Heart left ventricle (tissue), 13 donors: ENCODE measurements at regions not wholly inside any gene's neighbourhood (a gene's known extent, or its start where the extent isn't known, plus 50 kb on each side); places are given as distances from the start of the nearest gene placed in this dataset.

Experiments
- CTCF ChIP-seq, 12 donors: fragments of 200-600 bp; sonication (generic) in 4 of 12; IDR thresholded peaks; one replicate each; pipeline versions ENCODE4 v1.5.0 to v1.8.0; 2018 to 2022; ENCODE audit warnings: antibody characterized with exemption in 12 of 12, mild to moderate bottlenecking in 5 of 12
- POLR2A ChIP-seq, 2 donors: fragments of 450-650 bp; IDR thresholded peaks; one replicate each; pipeline ENCODE4 v1.6.1; 2017; ENCODE audit warnings: antibody characterized with exemption in 2 of 2, mild to moderate bottlenecking in 2 of 2, moderate library complexity in 2 of 2
- donor health status: ischemic (EF 13 %, LVEDD 7.1; RV severe dilation, severe dysfunction).
- donor health status: DM: no; HTN: yes; CAD: no.
- donor health status: DM: no; HTN: no; CAD: no.
- donor health status: ischemic (EF 25% LVEDD 6.9; RV normal size, moderate dysfunction).
- donor health status: ischemic (EF 25% LVEDD 5.7; RV mildly dilated, moderate dysfunction).
- donor health status: ischemic (EF 35%, LVEDD 5.7; RV mildly dilated, moderate dysfunction).
- donor health status: nonischemic (EF 11% LVEDD 7.7; RV severe dilation, severe dysfunction).
- donor health status: DM: yes; HTN: yes; CAD: no.
- donor health status: PGD.
- donor health status: ischemic (EF 29% LVEDD 5.4; RV normal size, mild dysfunction).
- donor health status: nonischemic (EF 23%, LVEDD 6.1; RV moderate dilation, normal function).

GRCh38 chrX:22629105-22629725 lies 356.5 kb downstream of the CBLL2 start:
- TF ChIP-seq CTCF (IDR thresholded peaks at IDR 0.05) (no peak), POLR2A (IDR thresholded peaks at IDR 0.05) (no peak)
